Thymus (tissue), 11 donors: ENCODE measurements at regions not wholly inside any gene's neighbourhood (a gene's known extent, or its start where the extent isn't known, plus 50 kb on each side); places are given as distances from the start of the nearest gene placed in this dataset.

Experiments
- DNase-seq, 9 donors: peaks; one replicate each; pipeline ENCODE4 v3.0.0-alpha.2; 2013; ENCODE audit warnings: low spot score in 9 of 9, low read depth in 6 of 9, missing footprints in 1 of 9
- H3K27ac ChIP-seq, 2 donors: one replicate each; pipeline ENCODE4 v1.5.1; 2013; ENCODE audit warnings: control low read depth in 1 of 2, low read depth in 1 of 2, low read length in 1 of 2, mild to moderate bottlenecking in 1 of 2, moderate library complexity in 1 of 2
- H3K27me3 ChIP-seq, 2 donors: one replicate each; pipeline ENCODE4 v1.5.1; 2013; ENCODE audit warnings: low read length in 1 of 2; ENCODE audit not compliant: control insufficient read depth in 2 of 2, insufficient read depth in 1 of 2
- H3K36me3 ChIP-seq, 2 donors: one replicate each; pipeline ENCODE4 v1.5.1; 2013; ENCODE audit warnings: low read length in 1 of 2, mild to moderate bottlenecking in 1 of 2, moderate library complexity in 1 of 2; ENCODE audit not compliant: control insufficient read depth in 2 of 2, insufficient read depth in 2 of 2
- H3K4me1 ChIP-seq, 2 donors: one replicate each; pipeline ENCODE4 v1.5.1; 2013; ENCODE audit warnings: low read length in 2 of 2; ENCODE audit not compliant: control insufficient read depth in 2 of 2, insufficient read depth in 2 of 2
- H3K4me3 ChIP-seq, 2 donors: one replicate each; pipeline ENCODE4 v1.5.1; 2013; ENCODE audit warnings: low read length in 2 of 2, control low read depth in 1 of 2, mild to moderate bottlenecking in 1 of 2
- H3K9me3 ChIP-seq, 2 donors: one replicate each; pipeline ENCODE4 v1.5.1; 2013; ENCODE audit warnings: low read length in 1 of 2, mild to moderate bottlenecking in 1 of 2; ENCODE audit not compliant: control insufficient read depth in 2 of 2, insufficient read depth in 1 of 2
- WGBS: extraction: QIAGEN DNeasy Blood & Tissue Kit; methylation state at CpG from one replicate; pipeline ENCODE4 v1.1.7; 2013; 5-methylcytosine and 5-hydroxymethylcytosine counted together
- donor health status: healthy.

DNA sequence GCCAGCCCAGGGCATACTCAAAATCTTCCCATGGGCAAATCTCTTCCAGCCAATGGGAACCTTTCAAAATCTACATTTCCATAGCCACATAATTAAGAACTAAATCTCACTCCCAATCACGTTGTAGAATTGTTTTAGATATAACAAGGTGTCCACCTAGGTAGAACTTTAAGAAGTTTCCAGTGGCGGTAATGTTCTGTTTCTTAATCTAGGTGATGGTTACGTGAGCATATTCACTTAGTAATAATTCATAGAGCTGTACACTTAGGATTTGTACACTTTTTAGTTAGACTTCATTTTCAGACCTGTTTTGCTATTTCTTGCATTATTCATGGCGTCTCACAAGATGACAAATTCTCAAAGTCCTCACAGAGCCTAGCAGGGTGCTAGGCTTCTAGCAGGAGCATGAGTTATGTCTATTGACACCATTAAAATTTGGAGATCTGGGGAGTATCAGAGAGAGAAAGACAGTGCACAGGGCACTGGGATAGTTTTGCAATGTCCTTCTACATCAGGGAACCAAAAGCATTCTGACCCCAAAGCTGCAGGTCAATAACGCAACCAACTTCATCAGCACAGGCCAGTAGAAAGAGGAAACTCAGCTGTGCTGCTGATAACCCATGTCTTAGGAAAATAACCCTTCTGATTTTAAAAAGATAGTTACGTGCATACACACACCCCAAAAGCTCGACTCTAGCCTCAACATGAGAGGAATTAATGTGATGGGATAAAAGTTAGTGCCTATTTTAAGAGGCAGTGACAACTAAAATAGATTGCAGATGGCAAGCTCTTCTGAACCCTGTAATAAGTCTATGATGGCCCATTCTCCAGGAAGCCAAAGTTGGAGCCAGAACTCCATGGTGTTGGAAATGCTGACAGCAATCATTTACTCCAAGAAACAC lies 518.1 kb upstream of the JARID2 start:
- no peaks in the 10 kb centered on the region for H3K27me3 ChIP-seq
- no peaks in the 10 kb centered on the region for H3K36me3 ChIP-seq
- peaks cover 34 to 41% of the 10 kb centered on the region in 2 donors for H3K4me1 ChIP-seq
- peaks cover 0 to 6% of the 10 kb centered on the region in 2 donors for H3K9me3 ChIP-seq
- H3K27ac ChIP-seq: peak overlapping the region in 1 of 2 donors; percentile 54
- 97% methylated on average over 7 of the region's 7 CpGs for WGBS
- no peak for DNase-seq
- no peak overlapping the region for H3K4me3 ChIP-seq

DNA sequence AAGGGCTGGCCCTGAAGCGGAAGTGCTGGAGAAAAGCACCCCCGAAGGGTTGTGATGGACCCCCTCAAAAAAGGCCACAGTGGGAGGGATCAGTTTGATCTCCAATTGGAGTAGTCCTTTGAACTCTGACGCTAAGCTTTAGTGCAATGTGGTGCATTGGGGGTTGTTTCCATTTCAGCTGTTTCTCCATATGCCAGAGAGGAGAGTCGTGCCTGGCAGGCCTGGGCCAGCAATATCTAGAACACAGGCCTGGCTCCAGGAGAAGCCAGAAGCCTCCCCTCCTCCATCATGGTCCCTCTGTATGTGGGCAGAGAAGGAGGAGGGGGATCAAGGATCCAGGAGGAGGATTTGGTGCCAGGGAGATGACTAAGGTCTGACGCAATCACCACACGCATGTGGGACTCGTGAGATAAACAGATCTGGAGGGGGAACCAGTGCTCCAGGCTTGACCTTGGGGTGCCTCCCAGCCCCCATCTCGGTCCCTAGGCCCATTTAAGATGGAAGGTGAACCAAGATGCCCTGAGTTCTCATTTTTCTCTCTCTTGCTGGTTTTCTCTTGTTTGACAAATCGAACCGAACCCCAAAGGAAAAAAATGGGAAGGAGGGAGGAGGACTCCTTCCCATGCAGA lies 517.4 kb upstream of the JARID2 start:
- no peak for DNase-seq
- peak overlapping the region; percentile 48 to 54 for H3K27ac ChIP-seq
- WGBS: 92% methylated on average over 10 of the region's 10 CpGs
- peaks cover 34 to 42% of the 10 kb centered on the region in 2 donors for H3K4me1 ChIP-seq
- no peak overlapping the region for H3K4me3 ChIP-seq
- H3K9me3 ChIP-seq: peaks cover 0 to 6% of the 10 kb centered on the region in 2 donors
- H3K27me3 ChIP-seq: no peaks in the 10 kb centered on the region
- H3K36me3 ChIP-seq: no peaks in the 10 kb centered on the region

DNA sequence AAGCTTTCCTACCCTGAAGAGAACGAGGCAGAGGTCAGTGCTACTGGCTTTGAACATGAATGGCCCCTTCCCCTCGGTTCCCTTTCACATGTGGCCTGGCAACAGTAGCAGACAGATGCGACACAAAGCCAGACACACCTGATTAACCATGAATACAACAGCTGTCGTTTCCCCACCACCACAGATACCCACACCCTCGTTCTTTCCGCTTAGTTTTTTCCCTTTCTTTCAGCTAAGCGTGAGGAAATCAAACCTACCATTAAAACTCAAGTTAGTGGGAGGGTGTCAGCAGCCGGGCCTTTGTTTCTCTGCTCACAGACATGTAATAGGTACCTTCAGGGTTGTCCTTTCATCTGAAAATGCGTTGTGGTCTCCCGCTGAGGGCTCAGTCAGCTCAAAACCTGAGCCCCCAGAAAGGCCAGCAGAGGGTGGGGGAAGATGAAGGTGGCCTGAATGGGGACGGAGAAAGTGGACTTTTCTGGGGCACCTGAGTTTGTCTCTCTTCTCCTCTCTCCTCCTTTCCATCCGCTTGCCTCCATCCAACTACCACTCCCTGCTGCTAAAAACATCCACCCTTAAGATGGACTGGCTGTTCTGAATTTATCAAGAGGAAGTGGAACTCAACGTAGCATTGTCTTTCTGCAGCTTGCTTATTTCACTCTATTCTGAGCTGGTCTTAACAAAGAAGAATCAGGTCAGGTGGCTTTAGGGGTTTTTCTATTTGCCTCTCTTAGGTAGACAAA lies 516.6 kb upstream of the JARID2 start:
- H3K27me3 ChIP-seq: no peaks in the 10 kb centered on the region
- peaks cover 37 to 48% of the 10 kb centered on the region in 2 donors for H3K4me1 ChIP-seq
- peaks cover 0 to 6% of the 10 kb centered on the region in 2 donors for H3K9me3 ChIP-seq
- no peak overlapping the region for H3K4me3 ChIP-seq
- H3K27ac ChIP-seq: peak overlapping the region; percentile 38 to 48
- H3K36me3 ChIP-seq: no peaks in the 10 kb centered on the region
- DNase-seq: peak in 3 of 9 donors; percentile 52 to 76 (median 58)
- WGBS: 45% methylated on average over 13 of the region's 13 CpGs

DNA sequence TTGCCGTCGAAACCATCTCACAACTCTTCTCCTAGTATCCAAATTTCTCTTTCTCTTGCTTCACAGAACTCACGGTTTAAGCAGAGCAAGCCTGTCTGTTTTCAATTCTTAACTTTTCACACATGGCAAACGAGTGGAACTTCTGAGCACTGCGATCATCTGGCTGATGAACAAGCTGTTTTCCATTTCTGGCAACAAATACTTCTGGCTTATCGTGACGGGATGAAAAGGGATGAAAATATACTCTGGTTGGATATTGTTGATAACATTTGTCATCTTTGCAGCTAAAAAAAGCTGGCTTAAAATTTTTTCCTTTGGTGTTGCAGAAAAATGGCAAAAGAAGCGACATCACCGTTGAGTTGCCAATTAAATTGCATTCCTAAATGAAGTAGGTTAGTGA lies 515.2 kb upstream of the JARID2 start:
- H3K9me3 ChIP-seq: peaks cover 0 to 6% of the 10 kb centered on the region in 2 donors
- H3K27me3 ChIP-seq: no peaks in the 10 kb centered on the region
- DNase-seq: no peak
- no peaks in the 10 kb centered on the region for H3K36me3 ChIP-seq
- H3K4me3 ChIP-seq: no peak overlapping the region
- peaks cover 45 to 62% of the 10 kb centered on the region in 2 donors for H3K4me1 ChIP-seq
- H3K27ac ChIP-seq: no peak overlapping the region
- WGBS: 98% methylated on average over 9 of the region's 9 CpGs

DNA sequence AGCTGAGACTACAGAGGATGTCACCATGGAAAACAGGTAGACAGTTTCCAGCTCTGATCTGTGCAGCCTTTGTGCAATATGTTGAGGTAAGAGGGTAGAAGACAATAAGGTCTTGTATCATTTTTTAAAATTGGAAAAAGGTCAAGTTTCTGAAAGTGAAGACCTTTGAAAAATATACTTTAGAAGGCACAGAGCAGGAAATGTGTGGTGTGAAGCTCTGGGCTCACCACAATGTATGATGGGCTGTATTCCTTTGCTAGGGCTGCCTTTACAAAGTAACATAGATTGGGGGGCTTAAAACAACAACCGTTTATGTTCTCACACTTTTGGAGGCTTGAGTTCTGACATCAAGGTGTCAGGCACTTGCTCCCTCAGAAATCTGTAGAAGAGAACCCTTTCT lies 514.3 kb upstream of the JARID2 start:
- no peak overlapping the region for H3K27ac ChIP-seq
- H3K9me3 ChIP-seq: peaks cover 0 to 6% of the 10 kb centered on the region in 2 donors
- 2% methylated on average over 1 of the region's 1 CpG for WGBS
- no peak overlapping the region for H3K4me3 ChIP-seq
- no peaks in the 10 kb centered on the region for H3K27me3 ChIP-seq
- H3K4me1 ChIP-seq: peaks cover 45 to 68% of the 10 kb centered on the region in 2 donors
- H3K36me3 ChIP-seq: no peaks in the 10 kb centered on the region
- DNase-seq: peak in 2 of 9 donors; percentile 48 to 71

DNA sequence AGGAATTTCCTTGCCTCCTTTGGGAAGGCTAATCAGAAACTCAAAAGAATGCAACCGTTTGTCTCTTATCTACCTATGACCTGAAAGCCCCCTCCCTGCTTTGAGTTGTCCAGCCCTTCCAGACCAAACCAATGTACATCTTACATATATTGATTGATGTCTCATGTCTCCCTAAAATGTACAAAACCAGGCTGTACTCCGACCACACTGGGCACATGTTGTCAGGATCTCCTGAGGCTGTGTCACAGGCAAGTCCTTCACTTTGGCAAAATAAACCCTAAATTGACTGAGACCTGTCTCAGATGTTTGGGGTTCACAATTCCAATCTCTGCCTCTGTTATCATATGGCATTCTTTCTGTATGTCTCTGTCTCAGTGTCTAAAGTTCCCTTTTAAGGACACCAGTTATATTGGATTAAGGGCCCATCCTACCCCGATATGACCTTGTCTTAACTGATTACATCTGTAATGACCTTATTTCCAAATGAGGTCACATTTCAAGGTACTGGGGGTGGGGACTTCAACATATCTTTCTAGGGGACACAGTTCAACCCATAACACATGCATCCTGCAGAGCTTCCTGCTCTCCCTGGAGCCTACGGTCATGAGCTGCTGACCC lies 513.5 kb upstream of the JARID2 start:
- no peak overlapping the region for H3K4me3 ChIP-seq
- WGBS: 89% methylated on average over 4 of the region's 4 CpGs
- peaks cover 0 to 6% of the 10 kb centered on the region in 2 donors for H3K9me3 ChIP-seq
- no peaks in the 10 kb centered on the region for H3K36me3 ChIP-seq
- H3K27ac ChIP-seq: peak overlapping the region in 1 of 2 donors; percentile 75
- DNase-seq: no peak
- no peaks in the 10 kb centered on the region for H3K27me3 ChIP-seq
- peaks cover 45 to 75% of the 10 kb centered on the region in 2 donors for H3K4me1 ChIP-seq

DNA sequence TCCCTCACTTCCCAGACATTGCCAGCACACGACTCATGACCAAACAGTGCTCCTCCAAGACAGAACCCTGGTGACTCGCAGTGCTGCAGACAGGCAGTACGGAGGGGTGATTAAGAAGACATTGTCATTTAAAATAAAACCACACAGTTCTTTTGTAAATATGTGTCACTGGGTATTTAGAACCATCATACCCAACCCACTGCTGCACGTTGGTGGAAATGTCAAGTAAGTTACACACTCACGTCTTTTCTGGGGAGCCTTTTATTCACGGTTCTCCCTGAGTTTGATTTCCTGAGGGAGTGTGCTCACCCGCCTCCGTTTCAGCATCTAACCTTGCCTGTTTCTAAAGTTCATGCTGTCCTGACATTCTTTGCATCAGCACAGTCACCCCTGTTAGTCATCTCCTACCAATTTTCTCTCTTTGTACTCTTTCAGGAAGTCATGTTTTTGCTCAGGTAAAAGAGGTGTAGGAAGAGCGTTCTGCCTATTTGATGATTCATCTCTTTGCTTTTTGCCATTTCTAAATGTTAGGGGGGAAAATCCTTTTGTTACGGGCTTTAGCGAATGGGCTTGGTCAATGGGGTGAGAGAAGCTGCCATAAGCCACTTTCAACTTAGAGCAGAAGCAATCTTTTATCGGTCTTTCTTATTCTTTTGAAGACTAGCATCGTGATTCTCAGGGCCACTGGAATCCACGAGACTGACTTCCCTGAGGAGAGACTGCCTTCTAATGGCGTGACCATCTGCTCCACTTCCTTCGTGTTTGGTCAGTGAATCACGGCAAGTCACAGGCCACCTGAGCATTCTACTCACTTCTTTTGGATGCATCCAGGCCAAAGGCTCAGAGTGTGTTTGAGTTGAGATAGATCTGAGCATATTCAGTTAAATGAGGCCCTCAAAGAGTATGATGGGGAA lies 512.8 kb upstream of the JARID2 start:
- Histone ChIP-seq H3K9me3 (peaks cover 0 to 6% of the 10 kb centered on the region in 2 donors), H3K36me3 (no peaks in the 10 kb centered on the region), H3K4me1 (peaks cover 43 to 78% of the 10 kb centered on the region in 2 donors), H3K4me3 (no peak overlapping the region), H3K27me3 (no peaks in the 10 kb centered on the region), H3K27ac (peak overlapping the region in 1 of 2 donors; percentile 75)
- WGBS: 84% methylated on average over 17 of the region's 17 CpGs
- DNase-seq: peak in 2 of 9 donors; percentile 37 to 55

DNA sequence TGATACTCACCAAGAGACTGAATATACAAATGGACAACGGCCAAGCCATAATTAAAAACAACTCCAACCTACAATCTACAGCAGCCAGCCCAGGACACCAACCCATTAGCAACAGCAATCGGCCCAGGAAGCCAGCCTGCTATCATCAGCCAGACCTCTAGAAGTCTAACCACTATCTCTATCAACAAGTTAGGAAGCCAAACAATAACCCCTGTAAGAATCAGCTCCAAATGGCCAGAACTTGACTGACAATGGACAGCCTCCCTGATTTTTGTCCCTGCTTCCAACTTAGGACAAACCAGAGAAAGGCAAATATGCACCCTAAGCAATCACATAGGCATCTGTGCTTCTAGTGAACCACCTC lies 511.8 kb upstream of the JARID2 start:
- WGBS: 94% methylated on average over 2 of the region's 2 CpGs
- H3K4me1 ChIP-seq: peaks cover 40 to 75% of the 10 kb centered on the region in 2 donors
- H3K9me3 ChIP-seq: no peaks in the 10 kb centered on the region
- no peaks in the 10 kb centered on the region for H3K27me3 ChIP-seq
- no peak overlapping the region for H3K27ac ChIP-seq
- no peak for DNase-seq
- no peak overlapping the region for H3K4me3 ChIP-seq
- H3K36me3 ChIP-seq: no peaks in the 10 kb centered on the region
